Stimulated activated CD4-positive, alpha-beta T cell treated with anti-CD3 and anti-CD28 coated beads, Interleukin-2, amount 100 ng/mL, for 4 hours (primary cell): ENCODE measurements at regions not wholly inside any gene's neighbourhood (a gene's known extent, or its start where the extent isn't known, plus 50 kb on each side); places are given as distances from the start of the nearest gene placed in this dataset.

Source experiments
- DNase-seq: peaks from one replicate; pipeline ENCODE4 v3.0.0-alpha.2; 2020; ENCODE audit warnings: low read depth

GRCh38 chr3:130260918-130261317 is 84.6 kb upstream of the COL6A5 start:
- DNase-seq, result no peak

GRCh38 chr3:130263708-130264107 is 81.8 kb upstream of the COL6A5 start:
- no peak for DNase-seq

- DNase-seq, result no peak
Measured at GRCh38 chr3:130266817-130267216, 78.7 kb upstream of the COL6A5 start.

- no peak for DNase-seq
Measured at GRCh38 chr3:130276203-130276803, 69.2 kb upstream of the COL6A5 start.

- no peak for DNase-seq
Measured at GRCh38 chr3:130288670-130289069, 56.8 kb upstream of the COL6A5 start.

GRCh38 chr3:130291148-130291547 is 54.3 kb upstream of the COL6A5 start:
- DNase-seq, result no peak

GRCh38 chr3:130293247-130293646 is 52.2 kb upstream of the COL6A5 start:
- DNase-seq, result no peak
